OCI-M1 (cell line): ENCODE measurements at regions not wholly inside any gene's neighbourhood (a gene's known extent, or its start where the extent isn't known, plus 50 kb on each side); places are given as distances from the start of the nearest gene placed in this dataset.

Experiments
- DNase-seq: peaks from one replicate; lab custom pipeline; 2025; lab: John Stamatoyannopoulos, UW

GRCh38 chr1:188425687-188426086 is 1596.9 kb downstream of the PLA2G4A start:
- DNase-seq = no peak

- DNase-seq = no peak
Measured at GRCh38 chr1:188426561-188426960, 1597.8 kb downstream of the PLA2G4A start.

GRCh38 chr1:188427642-188428041 is 1598.9 kb downstream of the PLA2G4A start:
- peak; percentile 16 for DNase-seq

- peak; percentile 48 for DNase-seq
Measured at GRCh38 chr1:188429386-188429785, 1600.6 kb downstream of the PLA2G4A start.

GRCh38 chr1:188432427-188432826 is 1603.7 kb downstream of the PLA2G4A start:
- DNase-seq = no peak

GRCh38 chr1:188433425-188433824 is 1604.7 kb downstream of the PLA2G4A start:
- no peak for DNase-seq

- DNase-seq = peak; percentile 18
Measured at GRCh38 chr1:188444526-188444925, 1615.8 kb downstream of the PLA2G4A start.

- peak; percentile 63 for DNase-seq
Measured at GRCh38 chr1:188462837-188463236, 1634.1 kb downstream of the PLA2G4A start.

DNA sequence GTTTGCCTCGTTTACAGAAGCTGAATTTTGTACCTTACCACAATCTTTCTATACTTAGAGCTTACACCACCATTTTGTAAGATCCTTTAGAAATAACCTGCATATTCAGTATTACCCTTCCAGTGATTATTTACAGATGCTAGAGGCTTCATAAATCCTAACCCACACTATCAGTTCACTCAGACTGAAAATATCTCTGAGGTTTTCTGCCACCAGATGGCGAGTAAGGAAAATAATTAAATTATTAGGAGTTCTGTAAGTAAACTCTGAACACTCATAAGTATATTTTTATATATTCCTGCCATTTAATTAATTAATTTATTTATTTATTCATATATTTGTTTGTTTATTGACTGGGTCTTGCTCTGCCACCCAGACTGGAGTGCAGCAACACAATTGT is 1635.2 kb downstream of the PLA2G4A start:
- peak; percentile 61 for DNase-seq

- peak; percentile 77 for DNase-seq
Measured at GRCh38 chr1:188466539-188466938, 1637.8 kb downstream of the PLA2G4A start.

DNA sequence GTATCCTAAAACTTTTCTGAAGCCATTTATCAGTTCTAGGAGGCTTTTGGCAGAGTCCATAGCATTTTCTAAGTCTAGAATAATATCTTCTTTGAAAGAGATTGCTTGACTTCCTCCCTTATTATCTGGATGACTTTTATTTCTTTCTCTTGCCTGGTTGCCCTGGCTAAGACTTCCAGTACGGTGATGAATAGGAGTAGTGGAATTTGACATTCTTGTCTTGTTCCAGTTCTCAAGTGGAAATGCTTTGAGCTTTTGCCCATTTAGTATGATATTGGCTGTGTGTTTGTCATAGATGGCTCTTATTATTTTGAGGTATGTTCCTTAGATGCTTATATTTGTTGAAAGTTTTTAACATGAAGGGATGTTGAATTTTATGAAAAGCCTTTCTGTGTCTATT is 1647.9 kb downstream of the PLA2G4A start:
- no peak for DNase-seq

- DNase-seq = no peak
Measured at GRCh38 chr1:188489336-188490112, 1660.8 kb downstream of the PLA2G4A start.

DNA sequence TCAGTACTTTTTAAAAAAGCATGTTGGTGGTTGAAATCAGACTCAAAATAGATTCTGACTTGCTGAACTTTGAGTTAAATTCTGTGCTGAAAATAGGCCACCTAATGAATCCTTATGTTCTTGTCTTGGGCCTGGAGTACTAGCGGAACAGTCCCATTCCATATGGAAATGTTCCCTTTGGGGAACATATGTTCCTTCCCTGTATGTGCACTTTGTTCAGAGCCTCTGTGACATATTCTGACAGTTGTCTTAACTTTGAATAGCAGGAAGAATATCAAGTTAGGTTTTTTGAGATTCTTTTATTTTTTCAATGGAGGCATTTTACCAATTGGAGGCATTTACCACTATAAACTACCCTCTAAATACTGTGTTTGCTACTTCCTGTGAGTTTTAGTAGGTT is 1667.8 kb downstream of the PLA2G4A start:
- no peak for DNase-seq

GRCh38 chr1:188497020-188497419 is 1668.3 kb downstream of the PLA2G4A start:
- DNase-seq = no peak

DNA sequence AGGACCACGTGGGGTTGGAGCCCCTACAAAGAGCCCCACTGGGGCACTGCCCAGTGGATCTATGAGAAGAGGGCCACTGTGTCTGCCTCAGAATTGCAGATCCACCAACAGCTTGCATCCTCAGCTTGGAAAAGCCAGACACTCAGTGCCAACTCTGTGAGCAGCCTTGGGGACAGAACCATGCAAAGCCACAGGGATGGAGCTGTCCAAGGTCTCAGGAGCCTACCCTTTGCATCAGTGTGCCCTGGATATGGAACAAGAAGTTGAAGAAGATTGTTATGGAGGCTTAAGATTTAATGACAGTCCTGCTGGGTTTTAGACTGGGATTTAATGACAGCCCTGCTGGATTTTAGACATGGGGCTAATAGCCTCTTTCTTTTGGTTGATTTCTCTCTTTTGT is 1670.9 kb downstream of the PLA2G4A start:
- peak; percentile 27 for DNase-seq

DNA sequence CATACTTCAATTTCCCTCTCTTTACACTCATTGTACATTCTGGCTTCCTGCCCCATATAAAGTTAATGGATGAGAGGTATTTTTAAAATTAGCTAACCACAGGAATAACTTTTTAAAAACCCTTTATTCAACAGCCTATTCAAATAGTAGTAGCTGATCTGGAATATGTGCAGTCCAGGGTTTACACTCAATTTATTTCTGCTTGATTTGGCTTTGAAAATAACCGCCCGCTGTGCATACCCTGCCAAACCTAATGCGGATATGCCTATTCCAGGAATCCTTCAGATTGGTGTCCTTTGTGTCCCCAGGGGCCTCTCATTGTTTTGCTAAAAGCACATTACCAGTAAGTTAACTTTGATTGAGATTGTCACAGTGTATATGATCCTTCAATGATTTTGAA is 1686.2 kb downstream of the PLA2G4A start:
- DNase-seq = no peak

DNA sequence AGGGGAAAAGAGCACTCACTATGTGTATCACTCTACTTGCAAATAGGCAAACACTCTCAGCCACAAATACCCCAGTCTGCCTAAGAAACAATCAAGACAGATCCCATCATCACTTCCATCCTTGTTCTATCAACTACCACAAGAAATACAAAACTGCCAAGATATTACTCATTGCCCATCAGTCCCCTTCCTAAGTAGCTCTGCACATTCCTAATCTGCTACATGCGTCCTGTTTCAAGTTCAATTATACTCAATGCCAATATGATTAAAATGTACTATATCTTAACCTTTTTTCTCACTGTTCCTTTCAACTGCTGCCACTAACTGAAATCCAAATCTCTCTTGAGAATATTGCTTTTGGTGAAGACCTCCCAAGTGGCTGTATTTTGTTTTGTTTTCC is 1688.4 kb downstream of the PLA2G4A start:
- no peak for DNase-seq

DNA sequence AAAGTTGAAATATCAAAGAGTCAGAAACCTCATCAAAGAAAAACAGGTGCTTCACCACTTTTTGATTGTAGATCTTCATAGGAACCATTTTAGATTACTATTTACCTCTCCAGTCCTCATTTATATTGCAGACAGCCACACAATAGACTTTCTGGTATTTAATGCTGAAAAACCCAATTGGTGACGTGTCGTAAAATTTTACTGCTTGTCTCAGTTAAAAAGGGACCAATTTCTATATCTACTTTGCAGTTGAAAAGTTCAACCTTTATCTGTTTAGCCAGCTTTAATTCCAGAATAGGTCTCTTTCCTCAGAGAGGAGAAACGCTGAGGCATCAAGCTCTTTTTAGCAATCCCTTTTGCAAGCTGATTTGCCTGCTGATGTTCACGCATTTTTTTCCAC is 1722.4 kb downstream of the PLA2G4A start:
- no peak for DNase-seq

GRCh38 chr1:188557053-188557452 is 1728.3 kb downstream of the PLA2G4A start:
- DNase-seq = no peak

DNA sequence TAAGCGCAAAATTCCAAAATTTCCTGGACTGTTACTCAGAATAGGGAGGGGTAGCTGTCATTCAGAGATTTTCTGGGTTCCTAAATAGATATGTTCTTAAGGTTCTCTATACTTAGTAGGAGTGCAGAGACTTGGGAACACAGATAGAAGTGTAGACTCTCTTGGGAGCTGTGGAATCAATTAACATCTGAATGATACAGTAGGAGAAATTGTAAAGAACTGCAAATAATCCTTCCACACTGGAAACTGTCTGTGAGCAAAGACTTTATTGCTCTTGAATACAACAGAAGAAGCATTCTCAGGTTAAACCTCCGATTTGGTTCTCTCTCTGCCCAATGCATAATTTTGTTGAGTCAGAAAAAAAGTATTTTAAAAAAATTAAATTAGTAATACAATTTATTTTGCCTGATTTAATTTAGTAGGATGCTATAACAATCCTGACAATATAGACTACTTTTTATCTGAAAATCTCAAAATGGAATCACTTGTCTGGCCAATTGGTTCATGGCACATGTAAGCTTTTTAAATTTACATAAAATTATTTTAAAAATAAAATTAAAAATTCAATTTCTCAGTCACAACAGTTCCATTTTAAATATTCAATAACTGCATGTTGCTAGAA is 1754.3 kb downstream of the PLA2G4A start:
- no peak for DNase-seq

DNA sequence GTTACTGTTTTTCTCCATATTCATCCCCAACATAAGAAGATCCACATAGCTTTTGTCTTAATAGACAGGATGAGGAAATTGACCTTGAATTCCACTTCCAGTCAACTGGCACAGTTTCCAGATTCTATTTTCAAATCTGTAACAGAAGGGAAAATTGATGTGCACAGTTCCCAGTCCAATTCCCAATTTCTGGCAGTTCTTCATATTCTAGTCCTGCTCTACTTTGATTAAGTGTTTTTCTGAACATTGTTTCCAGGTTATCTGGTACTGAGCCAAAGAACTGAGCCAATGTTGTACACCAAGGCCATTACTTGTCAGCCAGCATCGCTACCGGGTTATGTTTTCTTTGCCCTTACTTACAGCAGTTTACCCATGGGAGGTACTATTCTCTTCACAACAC is 1755.4 kb downstream of the PLA2G4A start:
- no peak for DNase-seq

DNA sequence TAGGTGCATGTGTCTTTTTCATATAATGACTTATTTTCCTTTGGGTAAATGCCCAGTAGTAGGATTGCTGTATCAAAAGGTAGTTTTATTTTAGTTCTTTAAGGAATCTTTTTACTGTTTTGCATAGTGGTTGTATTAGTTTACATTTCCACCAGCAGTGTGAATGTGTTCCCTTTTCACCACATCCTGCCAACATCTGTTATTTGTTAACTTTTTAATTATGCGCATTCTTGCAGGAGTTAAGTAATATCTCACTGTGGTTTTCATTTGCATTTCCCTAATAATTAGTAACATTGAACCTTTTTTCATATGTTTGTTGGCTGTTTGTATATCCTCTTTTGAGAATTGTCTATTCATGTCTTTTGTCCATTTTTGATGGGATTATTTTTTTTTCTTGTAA is 1761.9 kb downstream of the PLA2G4A start:
- DNase-seq = no peak

DNA sequence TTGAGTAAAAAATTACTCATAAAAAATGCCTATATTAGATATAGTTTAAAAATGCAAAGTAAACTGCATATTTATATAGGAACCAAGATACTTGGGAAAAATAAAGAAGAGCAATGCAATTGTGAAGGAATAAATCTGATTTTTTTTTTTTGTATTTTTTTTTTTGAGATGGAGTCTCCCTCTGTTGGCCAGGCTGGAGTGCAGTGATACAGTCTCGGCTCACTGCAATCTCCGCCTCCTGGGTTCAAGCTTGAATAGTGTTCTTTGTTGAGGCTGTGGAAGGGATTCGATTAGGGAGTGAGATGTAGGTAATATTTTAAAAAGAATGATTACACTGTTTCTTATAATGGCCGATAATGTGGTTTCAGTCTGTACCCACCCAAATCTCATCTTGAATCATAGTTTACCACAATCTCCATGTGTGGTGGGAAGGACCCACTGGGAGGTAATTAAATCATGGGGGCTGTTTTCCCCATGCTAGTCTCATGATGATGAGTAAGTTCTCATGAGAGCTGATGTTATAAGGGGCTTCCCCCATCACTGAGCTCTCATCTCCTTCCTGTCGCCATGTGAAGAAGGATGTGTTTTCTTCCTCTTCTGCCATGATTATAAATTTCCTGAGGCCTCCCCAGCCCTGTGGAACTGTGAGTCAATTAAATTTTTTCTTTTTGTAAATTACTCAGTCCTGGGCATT is 1765.9 kb downstream of the PLA2G4A start:
- no peak for DNase-seq
